ENCODE measurements at regions not wholly inside any gene's neighbourhood (a gene's known extent, or its start where the extent isn't known, plus 50 kb on each side); places are given as distances from the start of the nearest gene placed in this dataset.

- no peak for DNase-seq
Observed at GRCh38 chr1:229063154-229063773, 207.6 kb upstream of the RAB4A start.

GRCh38 chr1:229064320-229065168 is 206.4 kb upstream of the RAB4A start:
- no peak for DNase-seq

- no peak for DNase-seq
Observed at GRCh38 chr1:229065613-229066012, 205.3 kb upstream of the RAB4A start.

GRCh38 chr1:229066591-229066990 is 204.3 kb upstream of the RAB4A start:
- DNase-seq = no peak

- DNase-seq = no peak
Observed at GRCh38 chr1:229067546-229067945, 203.4 kb upstream of the RAB4A start.

- no peak for DNase-seq
Observed at GRCh38 chr1:229068270-229068987, 202.5 kb upstream of the RAB4A start.

GRCh38 chr1:229069176-229069575 is 201.7 kb upstream of the RAB4A start:
- DNase-seq = no peak

GRCh38 chr1:229070168-229070567 is 200.7 kb upstream of the RAB4A start:
- no peak for DNase-seq

- DNase-seq = no peak
Observed at GRCh38 chr1:229073251-229073650, 197.7 kb upstream of the RAB4A start.

- no peak for DNase-seq
Observed at GRCh38 chr1:229075217-229075616, 195.7 kb upstream of the RAB4A start.

GRCh38 chr1:229075716-229076115 is 195.2 kb upstream of the RAB4A start:
- no peak for DNase-seq

GRCh38 chr1:229076195-229076594 is 194.7 kb upstream of the RAB4A start:
- no peak for DNase-seq

- DNase-seq = no peak
Observed at GRCh38 chr1:229079016-229079595, 191.8 kb upstream of the RAB4A start.

GRCh38 chr1:229080361-229080760 is 190.6 kb upstream of the RAB4A start:
- no peak for DNase-seq

GRCh38 chr1:229085291-229085690 is 185.6 kb upstream of the RAB4A start:
- DNase-seq = no peak

- no peak for DNase-seq
Observed at GRCh38 chr1:229086091-229086490, 184.8 kb upstream of the RAB4A start.

- no peak for DNase-seq
Observed at GRCh38 chr1:229086686-229087085, 184.2 kb upstream of the RAB4A start.

- no peak for DNase-seq
Observed at GRCh38 chr1:229087339-229087738, 183.6 kb upstream of the RAB4A start.

GRCh38 chr1:229087906-229088305 is 183.0 kb upstream of the RAB4A start:
- DNase-seq = no peak

GRCh38 chr1:229088711-229089110 is 182.2 kb upstream of the RAB4A start:
- DNase-seq = no peak

GRCh38 chr1:229089586-229090208 is 181.2 kb upstream of the RAB4A start:
- no peak for DNase-seq

GRCh38 chr1:229091721-229092136 is 179.2 kb upstream of the RAB4A start:
- DNase-seq = no peak

Data from left kidney (tissue), 1 donor.